Keratinocyte (primary cell): ENCODE measurements at regions not wholly inside any gene's neighbourhood (a gene's known extent, or its start where the extent isn't known, plus 50 kb on each side); places are given as distances from the start of the nearest gene placed in this dataset.

Source experiments
- DNase-seq: peaks from one replicate; pipeline ENCODE4 v3.0.0-alpha.2; 2011; ENCODE audit warnings: low read depth, missing footprints, low spot score
- FAIRE-seq: peaks from 2 replicates; lab custom pipeline; 2011; peaks lifted over from hg19 to GRCh38; lab: Jason Lieb, UNC
- H2AFZ ChIP-seq: 2 replicates; pipeline ENCODE4 v1.6.0; 2012; ENCODE audit warnings: low read length, control low read depth, inconsistent platforms; ENCODE audit not compliant: control insufficient read depth
- H3K27ac ChIP-seq: 2 replicates; pipeline ENCODE4 v1.5.1; 2011; ENCODE audit warnings: low read length; ENCODE audit not compliant: control insufficient read depth, insufficient read depth
- H3K27me3 ChIP-seq: 3 replicates; pipeline ENCODE4 v1.6.0; 2011; ENCODE audit warnings: low read length; ENCODE audit not compliant: control insufficient read depth, insufficient read depth; ENCODE audit errors: extremely low read depth
- H3K36me3 ChIP-seq, 2 experiments: 2 replicates in 1 of 2; 3 replicates in 1 of 2; pipeline ENCODE4 v1.5.1; 2011; ENCODE audit warnings: low read length in 2 of 2, mild to moderate bottlenecking in 1 of 2; ENCODE audit not compliant: control insufficient read depth in 2 of 2, insufficient read depth in 2 of 2; ENCODE audit errors: extremely low read depth in 1 of 2
- H3K4me1 ChIP-seq: 3 replicates; pipeline ENCODE4 v1.5.1; 2011; ENCODE audit warnings: low read length; ENCODE audit not compliant: control insufficient read depth, insufficient read depth; ENCODE audit errors: extremely low read depth
- H3K4me2 ChIP-seq: 3 replicates; pipeline ENCODE4 v1.6.0; 2011; ENCODE audit warnings: low read depth, low read length; ENCODE audit not compliant: control insufficient read depth, insufficient read depth; ENCODE audit errors: extremely low read depth
- H3K4me3 ChIP-seq, 3 experiments: fragments of 200-600 bp in 1 of 3; sonication (generic) in 1 of 3; 2 replicates in 2 of 3; 3 replicates in 1 of 3; pipeline ENCODE4 v1.5.1; 2011 to 2016; ENCODE audit warnings: low read length in 3 of 3, mild to moderate bottlenecking in 3 of 3, control low read depth in 2 of 3, inconsistent platforms in 1 of 3, low read depth in 1 of 3, mixed read lengths in 1 of 3, mixed run types in 1 of 3, moderate library complexity in 1 of 3; ENCODE audit not compliant: control insufficient read depth in 2 of 3, insufficient read depth in 2 of 3; ENCODE audit errors: extremely low read depth in 1 of 3
- H3K79me2 ChIP-seq: 2 replicates; pipeline ENCODE4 v1.6.0; 2012; ENCODE audit warnings: low read length; ENCODE audit not compliant: control insufficient read depth, insufficient read depth
- H3K9ac ChIP-seq: 3 replicates; pipeline ENCODE4 v1.6.0; 2011; ENCODE audit warnings: low read length; ENCODE audit not compliant: control insufficient read depth, insufficient read depth; ENCODE audit errors: extremely low read depth
- H3K9me1 ChIP-seq: 3 replicates; pipeline ENCODE4 v1.6.0; 2011; ENCODE audit warnings: low read length; ENCODE audit not compliant: control insufficient read depth, insufficient read depth; ENCODE audit errors: extremely low read depth
- H3K9me3 ChIP-seq: 2 replicates; pipeline ENCODE4 v1.5.1; 2012; ENCODE audit warnings: low read depth, low read length; ENCODE audit not compliant: control insufficient read depth
- H4K20me1 ChIP-seq: 3 replicates; pipeline ENCODE4 v1.6.0; 2011; ENCODE audit warnings: low read length; ENCODE audit not compliant: control insufficient read depth, insufficient read depth; ENCODE audit errors: extremely low read depth
- EZH2 ChIP-seq: IDR thresholded peaks from one replicate; pipeline ENCODE4 v1.6.1; 2012; ENCODE audit warnings: inconsistent platforms, mild to moderate bottlenecking, low read length, moderate library complexity
- dilution Hi-C: fragments of 300-500 bp; cut with MboI; formaldehyde crosslinking; loops from one replicate; pipeline ENCODE4 v1.7.0; 2020; ENCODE audit warnings: low sequenced_read_pairs; ENCODE audit not compliant: extremely low pct_ligation_motif_present
- TF ChIP-seq, protein P1 (sequence below), 3 experiments: IDR thresholded peaks in 1 of 3; conservative IDR thresholded peaks in 1 of 3; optimal IDR thresholded peaks in 1 of 3; 2 replicates in 2 of 3; 3 replicates in 1 of 3; pipeline versions ENCODE3 to v1.5.1; 2011; ENCODE audit warnings: low read length in 3 of 3, mild to moderate bottlenecking in 3 of 3, moderate library complexity in 2 of 3, control low read depth in 1 of 3, inconsistent platforms in 1 of 3; ENCODE audit not compliant: insufficient read depth in 2 of 3; ENCODE audit errors: extremely low read depth in 1 of 3

DNA sequence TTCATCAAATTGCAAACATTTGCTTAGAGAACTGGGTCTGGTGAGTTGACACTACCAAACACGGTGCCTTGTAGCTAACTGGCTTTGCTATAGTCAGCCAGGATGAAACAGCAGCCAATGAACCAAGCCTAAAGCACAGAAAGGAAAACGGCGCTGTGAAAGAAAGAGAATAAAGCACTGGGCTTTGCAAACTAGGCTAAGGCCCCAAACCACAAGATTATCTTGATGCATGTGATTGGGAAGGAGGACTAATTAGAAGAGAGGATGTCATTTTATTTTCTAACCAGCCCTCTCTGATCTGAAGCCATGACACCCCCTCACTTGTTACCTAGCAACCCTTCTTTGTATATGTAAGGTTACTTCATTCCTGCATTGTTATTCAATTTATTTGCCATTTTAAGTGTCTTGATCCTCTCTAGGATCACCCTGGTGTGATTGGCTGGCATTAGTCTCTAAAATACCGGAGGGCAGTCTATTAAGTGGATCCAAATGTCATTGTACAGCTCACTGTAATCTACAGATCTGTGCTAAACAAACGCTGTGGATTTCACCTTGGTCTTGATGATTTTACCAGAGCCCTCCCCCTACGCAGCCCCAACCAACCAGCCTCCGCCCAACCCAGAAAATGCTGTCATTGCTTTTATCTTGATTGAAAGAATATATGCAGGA is 395.4 kb upstream of the ACVR2A start:
- no peak for TF ChIP-seq EZH2
- TF ChIP-seq, protein P1, sequence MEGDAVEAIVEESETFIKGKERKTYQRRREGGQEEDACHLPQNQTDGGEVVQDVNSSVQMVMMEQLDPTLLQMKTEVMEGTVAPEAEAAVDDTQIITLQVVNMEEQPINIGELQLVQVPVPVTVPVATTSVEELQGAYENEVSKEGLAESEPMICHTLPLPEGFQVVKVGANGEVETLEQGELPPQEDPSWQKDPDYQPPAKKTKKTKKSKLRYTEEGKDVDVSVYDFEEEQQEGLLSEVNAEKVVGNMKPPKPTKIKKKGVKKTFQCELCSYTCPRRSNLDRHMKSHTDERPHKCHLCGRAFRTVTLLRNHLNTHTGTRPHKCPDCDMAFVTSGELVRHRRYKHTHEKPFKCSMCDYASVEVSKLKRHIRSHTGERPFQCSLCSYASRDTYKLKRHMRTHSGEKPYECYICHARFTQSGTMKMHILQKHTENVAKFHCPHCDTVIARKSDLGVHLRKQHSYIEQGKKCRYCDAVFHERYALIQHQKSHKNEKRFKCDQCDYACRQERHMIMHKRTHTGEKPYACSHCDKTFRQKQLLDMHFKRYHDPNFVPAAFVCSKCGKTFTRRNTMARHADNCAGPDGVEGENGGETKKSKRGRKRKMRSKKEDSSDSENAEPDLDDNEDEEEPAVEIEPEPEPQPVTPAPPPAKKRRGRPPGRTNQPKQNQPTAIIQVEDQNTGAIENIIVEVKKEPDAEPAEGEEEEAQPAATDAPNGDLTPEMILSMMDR (optimal IDR thresholded peaks at IDR 0.05 in 1 of 3, IDR thresholded peaks at IDR 0.05 in 1 of 3, conservative IDR thresholded peaks at IDR 0.05 in 1 of 3; ENCODE audit: extremely low read depth in 1 of 3, insufficient read depth in 2 of 3, low read length in 3 of 3), result no peak
- no peaks in the 10 kb centered on the region for H3K9me1 ChIP-seq
- H3K9ac ChIP-seq, result no peak overlapping the region
- no peaks in the 10 kb centered on the region for H3K9me3 ChIP-seq
- no peak overlapping the region for H2AFZ ChIP-seq
- no peak for FAIRE-seq
- H4K20me1 ChIP-seq, result no peaks in the 10 kb centered on the region
- no peaks in the 10 kb centered on the region for H3K79me2 ChIP-seq
- H3K27me3 ChIP-seq, result no peaks in the 10 kb centered on the region
- no peaks in the 10 kb centered on the region for H3K4me1 ChIP-seq
- H3K4me3 ChIP-seq, result no peak overlapping the region
- DNase-seq, result no peak
- H3K36me3 ChIP-seq, result no peaks in the 10 kb centered on the region
- dilution Hi-C loops, result no loop called here
- no peak overlapping the region for H3K27ac ChIP-seq
- no peak overlapping the region for H3K4me2 ChIP-seq

DNA sequence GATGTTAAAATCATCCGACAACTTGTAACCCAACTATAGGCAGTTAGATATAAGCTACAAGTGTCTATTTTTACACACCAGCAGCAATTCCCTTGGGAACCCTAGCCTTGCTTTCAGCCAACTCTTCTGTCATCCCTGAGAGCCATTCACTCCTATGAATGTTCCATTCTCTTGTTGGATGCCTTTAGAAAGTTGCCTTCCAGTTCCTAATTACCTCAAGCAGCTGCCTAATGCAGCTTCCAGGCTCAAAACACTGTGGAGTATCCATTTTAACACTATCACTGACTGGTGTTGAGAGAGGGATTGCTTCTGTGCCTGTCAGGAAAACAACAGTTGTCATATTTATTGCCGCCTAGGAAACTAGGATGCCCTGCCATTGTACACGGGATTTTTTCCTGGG is 402.0 kb upstream of the ACVR2A start:
- no peaks in the 10 kb centered on the region for H3K79me2 ChIP-seq
- no peaks in the 10 kb centered on the region for H3K9me1 ChIP-seq
- no peaks in the 10 kb centered on the region for H3K9me3 ChIP-seq
- TF ChIP-seq EZH2, result no peak
- TF ChIP-seq, protein P1 (optimal IDR thresholded peaks at IDR 0.05 in 1 of 3, IDR thresholded peaks at IDR 0.05 in 1 of 3, conservative IDR thresholded peaks at IDR 0.05 in 1 of 3; ENCODE audit: extremely low read depth in 1 of 3, insufficient read depth in 2 of 3, low read length in 3 of 3), result no peak
- H3K27me3 ChIP-seq, result no peaks in the 10 kb centered on the region
- DNase-seq (no peak), FAIRE-seq (no peak)
- H4K20me1 ChIP-seq, result no peaks in the 10 kb centered on the region
- no peak overlapping the region for H2AFZ ChIP-seq
- H3K4me1 ChIP-seq, result no peaks in the 10 kb centered on the region
- no peak overlapping the region for H3K9ac ChIP-seq
- no peaks in the 10 kb centered on the region for H3K36me3 ChIP-seq
- dilution Hi-C loops, result no loop called here
- H3K4me3 ChIP-seq, result no peak overlapping the region
- H3K27ac ChIP-seq, result no peak overlapping the region
- no peak overlapping the region for H3K4me2 ChIP-seq
